ENCODE measurements at regions not wholly inside any gene's neighbourhood (a gene's known extent, or its start where the extent isn't known, plus 50 kb on each side); places are given as distances from the start of the nearest gene placed in this dataset.

GRCh38 chr5:92886751-92887150, 694.3 kb downstream of the NR2F1-AS1 start:
- TF ChIP-seq POLR2A (IDR thresholded peaks at IDR 0.05; ENCODE audit: low read length) = no peak
- no peak for TF ChIP-seq GATA1 (IDR thresholded peaks at IDR 0.05; ENCODE audit: low read depth, low read length)
